Islet of Langerhans (tissue), 1 donor: ENCODE measurements at regions not wholly inside any gene's neighbourhood (a gene's known extent, or its start where the extent isn't known, plus 50 kb on each side); places are given as distances from the start of the nearest gene placed in this dataset.
"Not testable (repeated sequence)": the region's sequence is repeated elsewhere in the genome, so short reads cannot be mapped to it uniquely, and the experiment has no call there.

Experiments used
- FAIRE-seq: peaks from one replicate; lab custom pipeline; 2011; peaks lifted over from hg19 to GRCh38; lab: Jason Lieb, UNC

GRCh38 chr13:55705971-55706370 is 1434.7 kb upstream of the PRR20A start:
- FAIRE-seq: no peak

DNA sequence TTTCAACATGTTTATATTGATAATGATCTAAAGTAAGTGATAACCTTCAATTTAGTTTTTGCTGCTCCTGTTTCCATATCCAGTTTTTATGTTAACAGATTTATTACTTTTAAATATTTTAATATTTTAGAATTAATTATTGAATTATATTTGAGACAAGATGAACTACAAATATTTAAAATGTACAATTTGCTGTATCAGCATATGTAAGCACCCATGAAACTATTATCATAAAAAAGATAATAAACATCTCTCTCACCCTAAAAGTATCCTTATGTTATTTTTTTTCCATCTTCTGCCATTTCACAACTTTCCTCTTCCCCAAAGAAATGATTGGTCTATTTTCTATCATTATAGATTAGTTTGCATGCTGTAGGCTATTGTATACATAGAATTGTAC is 1426.6 kb upstream of the PRR20A start:
- FAIRE-seq: peak; percentile 17

- FAIRE-seq: no peak
Measured at GRCh38 chr13:55727683-55728082, 1413.0 kb upstream of the PRR20A start.

- no peak for FAIRE-seq
Measured at GRCh38 chr13:55728247-55728646, 1412.5 kb upstream of the PRR20A start.

DNA sequence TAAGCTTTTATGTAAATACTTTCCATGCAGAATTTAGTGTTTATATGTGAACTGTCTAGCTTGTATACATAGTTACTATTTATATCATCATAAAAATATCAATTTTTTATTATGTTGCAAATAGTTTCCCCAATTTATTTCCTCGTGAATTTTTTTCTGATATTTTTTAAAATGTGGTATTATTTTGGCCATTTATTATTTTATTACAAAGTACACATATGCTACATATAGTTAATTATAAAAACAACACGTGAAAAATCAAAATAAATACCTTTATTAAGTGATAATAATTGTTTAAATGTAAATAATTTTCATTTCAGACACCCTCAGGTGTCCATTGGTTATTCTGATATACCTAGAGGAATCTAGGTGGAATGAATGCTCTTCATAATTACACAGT is 1394.9 kb upstream of the PRR20A start:
- no peak for FAIRE-seq

DNA sequence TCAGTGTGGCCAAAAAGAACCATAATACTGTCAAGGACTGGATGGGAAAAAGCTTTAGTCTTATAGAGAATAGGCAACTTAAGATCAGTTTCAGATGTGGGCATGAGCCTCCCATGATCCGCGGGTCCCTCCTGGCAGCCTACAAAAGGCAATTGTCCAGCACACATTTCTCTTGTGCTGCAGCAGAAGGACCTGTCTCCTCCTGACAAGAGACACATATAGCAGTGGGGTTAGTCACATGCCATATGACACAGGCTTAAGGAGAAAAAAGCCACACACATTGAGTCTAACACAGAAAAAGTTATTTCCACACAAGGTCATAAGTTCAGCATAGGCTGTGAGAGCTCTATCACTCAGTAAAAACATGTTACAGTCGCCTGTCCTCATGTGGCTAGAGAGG is 1378.7 kb upstream of the PRR20A start:
- no peak for FAIRE-seq

- no peak for FAIRE-seq
Measured at GRCh38 chr13:55777612-55778011, 1363.1 kb upstream of the PRR20A start.

DNA sequence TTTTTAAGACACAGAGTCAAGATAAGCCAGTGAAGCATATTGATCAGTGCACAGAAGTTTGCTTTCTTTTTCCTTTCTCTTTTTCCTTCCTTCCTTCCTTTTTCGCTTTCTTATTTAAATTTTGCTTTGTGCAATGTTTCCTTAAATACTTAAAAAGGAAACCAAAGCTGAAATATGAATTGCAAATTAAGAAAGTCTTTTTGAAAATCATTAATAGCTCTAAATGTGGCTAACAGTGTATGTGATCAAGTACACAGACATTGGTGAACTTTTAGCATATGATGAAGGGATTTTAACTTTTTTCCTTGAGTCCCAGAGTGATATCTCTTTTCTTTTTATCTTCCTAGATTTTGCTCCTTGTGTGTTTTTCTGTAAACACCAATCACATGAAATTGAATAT is 1356.9 kb upstream of the PRR20A start:
- no peak for FAIRE-seq

GRCh38 chr13:55788548-55788947 is 1352.2 kb upstream of the PRR20A start:
- no peak for FAIRE-seq

DNA sequence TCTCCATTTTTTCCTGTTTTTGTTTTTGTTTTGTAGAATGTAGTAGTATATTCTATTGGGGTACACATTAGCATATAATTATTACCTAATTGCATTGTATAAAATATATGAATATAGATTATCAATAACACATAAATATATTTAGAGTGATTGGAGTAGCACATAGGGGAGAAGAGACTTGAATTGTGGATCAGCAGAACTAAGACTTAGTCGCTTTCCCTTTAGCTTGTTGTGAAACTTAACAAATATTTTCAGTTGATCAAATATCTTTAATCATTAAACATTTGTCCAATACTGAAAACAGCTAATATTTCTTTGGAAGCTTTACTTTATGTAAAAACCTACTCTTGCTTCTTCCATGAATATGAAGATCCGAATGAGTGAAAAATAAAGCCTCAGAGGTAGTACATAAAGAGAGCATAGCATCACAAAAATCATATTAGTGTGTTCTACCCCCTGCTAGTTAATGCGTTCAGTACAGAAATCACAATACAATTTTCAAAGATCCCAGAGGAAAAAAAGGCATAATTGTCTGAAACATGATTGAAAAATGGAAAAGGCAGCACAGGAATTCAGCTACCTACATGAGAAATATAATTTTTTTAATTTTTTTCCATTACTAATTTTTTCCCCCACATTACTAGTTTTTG is 1348.0 kb upstream of the PRR20A start:
- FAIRE-seq: no peak

DNA sequence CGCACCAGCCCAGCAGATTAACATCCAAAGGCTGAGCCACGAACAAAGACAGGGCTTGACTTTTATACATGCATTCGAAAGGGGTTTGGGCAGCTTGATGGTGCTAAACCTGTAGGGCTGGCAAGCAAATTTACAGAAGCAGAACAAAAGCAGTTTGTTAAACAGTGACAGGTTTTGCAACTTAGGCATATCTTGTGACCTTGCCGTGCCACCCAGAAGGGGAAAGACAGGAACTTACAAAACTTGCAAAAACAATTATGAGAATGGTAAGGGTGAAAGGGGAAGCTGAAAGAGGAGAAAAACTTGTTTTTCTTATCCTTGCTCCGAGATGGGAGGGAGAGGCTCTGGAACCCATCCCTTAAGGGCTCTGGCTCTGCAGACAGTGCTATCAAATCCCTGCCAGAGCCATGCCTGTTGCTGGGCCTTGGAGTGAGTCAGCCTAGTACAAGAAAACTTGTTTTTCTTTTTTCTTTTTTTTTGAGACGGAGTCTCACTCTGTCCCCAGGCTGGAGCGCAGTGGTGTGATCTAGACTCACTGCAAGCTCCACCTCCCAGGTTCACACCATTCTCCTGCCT is 1325.2 kb upstream of the PRR20A start:
- FAIRE-seq: no peak

- no peak for FAIRE-seq
Measured at GRCh38 chr13:55816976-55817601, 1323.6 kb upstream of the PRR20A start.

DNA sequence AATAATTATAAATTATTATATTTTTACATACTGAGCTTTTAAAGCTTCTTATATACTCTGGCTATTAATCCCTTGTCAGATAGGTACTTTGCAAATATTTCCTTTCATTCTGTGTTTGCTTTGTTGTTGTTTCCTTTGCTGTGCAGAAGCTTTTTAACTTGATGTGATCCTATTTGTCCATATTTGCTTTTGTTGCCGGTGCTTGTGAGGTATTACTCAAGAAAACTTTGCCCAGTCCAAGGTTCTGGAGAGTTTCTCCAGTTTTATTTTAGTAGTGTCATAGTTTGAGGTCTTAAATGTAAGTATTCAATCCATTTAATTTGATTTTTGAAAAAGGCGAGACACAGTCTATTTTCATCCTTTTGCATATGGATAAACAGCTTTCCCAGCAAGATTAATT is 1319.9 kb upstream of the PRR20A start:
- no peak for FAIRE-seq

GRCh38 chr13:55869648-55870047 is 1271.1 kb upstream of the PRR20A start:
- no peak for FAIRE-seq

DNA sequence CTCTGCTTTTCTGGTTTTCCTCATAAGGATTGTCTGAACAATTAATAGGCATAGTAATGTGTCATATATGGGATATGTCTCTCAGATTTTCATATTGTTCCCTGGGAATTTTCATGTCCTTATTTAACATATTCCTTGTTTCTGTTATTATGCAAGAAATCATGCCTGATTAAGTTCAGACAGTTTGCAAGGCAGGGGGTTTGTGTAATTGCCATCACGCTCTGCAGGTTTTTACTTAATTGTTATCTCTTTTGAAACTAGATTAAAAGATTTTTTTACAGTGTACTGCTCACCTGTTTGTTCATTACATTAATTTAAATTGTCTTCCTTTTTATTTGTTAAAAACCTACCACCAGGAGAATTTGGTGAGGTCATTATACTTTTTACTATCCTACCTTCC is 1253.2 kb upstream of the PRR20A start:
- FAIRE-seq: no peak

DNA sequence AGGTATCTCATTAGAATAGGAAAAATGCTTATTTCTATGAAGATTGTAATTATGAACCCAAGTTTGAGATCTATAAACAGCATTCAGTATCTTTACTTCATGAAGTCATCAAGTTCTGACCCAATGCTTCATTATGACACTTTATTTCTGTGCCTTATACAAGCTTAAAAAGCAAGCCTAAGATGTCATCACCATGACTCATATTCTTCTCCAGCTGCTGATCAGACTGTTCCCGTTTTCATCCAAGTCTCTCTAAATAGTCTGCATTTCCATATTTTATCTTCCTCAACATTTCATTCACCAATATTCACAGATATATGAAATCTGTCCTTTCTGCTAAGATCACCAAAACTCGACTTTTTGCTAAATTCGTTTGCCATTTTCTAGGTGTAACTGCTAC is 1247.2 kb upstream of the PRR20A start:
- FAIRE-seq: no peak

DNA sequence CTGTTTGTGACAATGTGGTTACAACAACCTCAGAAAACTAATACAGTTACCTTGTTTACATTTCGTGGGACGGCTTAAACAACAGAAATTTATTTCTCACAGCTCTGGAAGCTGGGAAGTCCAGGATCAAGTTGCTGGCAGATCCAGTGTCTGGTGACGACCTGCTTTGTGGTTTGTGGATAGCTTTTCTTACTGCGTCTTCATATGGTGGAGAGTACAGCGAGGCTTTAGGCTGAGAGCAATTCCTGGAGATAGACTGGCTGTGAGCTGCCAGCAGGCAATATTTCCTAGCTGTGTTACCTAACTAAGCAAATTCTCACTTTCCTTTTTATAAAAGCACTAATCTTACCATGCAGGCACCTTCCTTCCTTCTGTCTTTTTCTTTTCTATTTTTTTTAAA is 1203.5 kb upstream of the PRR20A start:
- FAIRE-seq: no peak

DNA sequence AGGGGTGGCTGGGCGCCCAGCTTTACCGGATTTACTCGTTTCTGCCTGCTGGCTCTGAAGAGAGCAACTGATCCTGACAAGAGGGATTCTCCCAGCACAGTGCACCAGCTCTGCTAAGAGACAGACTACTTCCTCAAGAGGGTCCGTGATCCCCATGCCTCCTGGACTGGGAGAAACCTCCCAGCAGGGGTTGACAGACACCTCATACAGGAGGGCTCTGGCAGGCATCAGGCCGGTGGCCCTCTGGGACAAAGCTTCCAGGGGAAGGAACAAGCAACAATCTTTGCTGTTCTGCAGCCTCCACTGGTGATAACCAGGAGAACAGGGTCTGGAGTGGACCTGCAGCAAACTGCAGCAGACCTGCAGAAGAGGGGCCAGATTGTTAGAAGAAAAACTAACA is 1192.5 kb upstream of the PRR20A start:
- FAIRE-seq: no peak

GRCh38 chr13:55963934-55964333 is 1176.8 kb upstream of the PRR20A start:
- no peak for FAIRE-seq

- FAIRE-seq: no peak
Measured at GRCh38 chr13:55967055-55967454, 1173.7 kb upstream of the PRR20A start.

GRCh38 chr13:55977436-55977835 is 1163.3 kb upstream of the PRR20A start:
- no peak for FAIRE-seq

DNA sequence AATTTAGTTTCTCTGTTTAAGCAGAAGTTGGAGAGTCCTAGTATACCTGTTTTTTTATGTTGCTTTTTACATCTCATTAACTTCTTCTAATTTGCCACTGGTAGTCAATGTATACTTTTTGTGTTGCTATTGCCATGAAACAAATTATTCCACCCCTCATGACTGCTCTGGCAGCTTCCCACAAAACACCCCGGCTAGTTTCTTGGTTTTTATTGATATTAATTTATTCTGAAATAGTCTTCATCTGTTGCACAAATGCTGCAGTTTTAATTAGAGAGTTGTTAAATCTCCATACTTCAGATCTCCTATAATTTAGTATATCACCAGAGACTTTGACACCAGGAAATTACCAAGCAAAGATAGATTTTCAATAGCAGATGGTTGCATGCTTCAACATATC is 1159.3 kb upstream of the PRR20A start:
- FAIRE-seq: no peak

DNA sequence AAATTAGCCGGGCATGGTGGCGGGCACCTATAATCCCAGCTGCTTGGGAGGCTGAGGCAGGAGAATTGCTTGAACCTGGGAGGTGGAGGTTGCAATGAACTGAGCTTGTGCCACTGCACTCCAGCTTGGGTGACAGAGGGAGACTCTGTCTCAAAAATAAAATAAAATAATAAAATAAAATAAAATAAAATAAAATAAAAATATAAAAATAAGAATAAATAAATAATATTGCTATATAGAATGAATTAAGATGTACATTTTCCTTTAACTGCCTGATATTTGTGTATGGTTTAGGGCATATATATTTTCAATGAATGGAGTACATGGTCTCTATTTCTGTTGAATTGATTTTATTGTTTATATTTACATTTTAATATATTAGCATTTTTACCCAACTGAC is 1156.7 kb upstream of the PRR20A start:
- FAIRE-seq: not testable (repeated sequence)

DNA sequence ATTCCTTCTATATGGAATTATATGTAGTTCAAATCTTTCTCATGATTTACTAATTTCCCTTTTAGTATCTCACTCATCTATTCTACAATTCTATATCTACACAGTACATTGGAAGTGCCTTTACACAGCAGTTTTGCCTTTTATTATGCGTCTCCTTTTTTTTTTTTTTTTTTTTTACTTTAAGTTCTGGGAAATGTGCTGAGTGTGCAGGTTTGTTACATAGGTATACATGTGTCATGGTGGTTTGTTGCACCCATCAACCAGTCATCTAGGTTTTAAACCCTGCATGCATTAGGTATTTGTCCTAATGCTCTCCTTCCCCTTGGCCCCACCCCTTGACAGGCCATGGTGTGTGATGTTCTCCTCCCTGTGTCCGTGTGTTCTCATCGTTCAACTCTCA is 1150.1 kb upstream of the PRR20A start:
- no peak for FAIRE-seq
